SK-N-SH treated with all-trans-retinoic acid at 6 μM for 48 hours (cell line): ENCODE measurements at regions not wholly inside any gene's neighbourhood (a gene's known extent, or its start where the extent isn't known, plus 50 kb on each side); places are given as distances from the start of the nearest gene placed in this dataset.

Experiments
- ARNTL ChIP-seq: fragments of 450-650 bp; formaldehyde crosslinking; IDR thresholded peaks from 2 replicates; pipeline ENCODE4 v1.5.0; 2020; ENCODE audit warnings: low read depth, mild to moderate bottlenecking, moderate library complexity, borderline replicate concordance
- ZFP30 ChIP-seq: fragments of 450-650 bp; formaldehyde crosslinking; IDR thresholded peaks from 2 replicates; pipeline ENCODE4 v1.5.0; 2022; ENCODE audit warnings: mild to moderate bottlenecking, moderate library complexity
- TF ChIP-seq, protein P1 (sequence below): fragments of 250-450 bp; sonication (Bioruptor Pico); IDR thresholded peaks from 2 replicates; pipeline ENCODE4 v1.8.0; 2020; ENCODE audit warnings: mild to moderate bottlenecking, moderate library complexity, borderline replicate concordance
- TF ChIP-seq, protein P2 (sequence below): fragments of 250-450 bp; sonication (Bioruptor Pico); IDR thresholded peaks from 2 replicates; pipeline ENCODE4 v1.5.0; 2020; ENCODE audit warnings: mild to moderate bottlenecking, moderate library complexity
- TF ChIP-seq, protein P3 (sequence below): fragments of 250-450 bp; sonication (Bioruptor Pico); IDR thresholded peaks from 2 replicates; pipeline ENCODE4 v1.5.1; 2021; ENCODE audit warnings: mild to moderate bottlenecking, moderate library complexity
- TF ChIP-seq, protein P4 (sequence below): fragments of 250-450 bp; sonication (Bioruptor Pico); IDR thresholded peaks from 2 replicates; pipeline ENCODE4 v1.5.1; 2020; ENCODE audit warnings: low read depth, mild to moderate bottlenecking, moderate library complexity

DNA sequence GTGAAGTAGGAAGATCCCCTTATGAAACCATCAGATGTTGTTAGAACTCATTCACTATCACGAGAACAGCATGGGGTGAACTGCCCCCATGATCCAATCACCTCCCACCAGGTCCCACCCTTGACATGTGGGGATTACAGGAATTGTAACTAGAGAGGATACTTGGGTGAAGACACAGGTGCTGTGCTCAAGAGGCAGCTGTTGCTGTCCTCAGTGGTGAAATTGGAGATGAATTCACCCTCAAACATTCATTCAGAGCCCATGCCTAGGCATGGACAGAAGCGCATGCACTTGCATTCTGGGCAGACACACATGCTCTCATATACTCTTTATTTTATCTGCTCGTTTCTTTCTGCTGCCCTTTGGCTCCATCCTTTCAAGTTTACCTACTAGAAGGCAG lies 385.0 kb downstream of the INSC start:
- TF ChIP-seq ZFP30 (CRISPR knock-in tag) (no peak), ARNTL (CRISPR knock-in tag) (no peak)
- TF ChIP-seq, protein P1, sequence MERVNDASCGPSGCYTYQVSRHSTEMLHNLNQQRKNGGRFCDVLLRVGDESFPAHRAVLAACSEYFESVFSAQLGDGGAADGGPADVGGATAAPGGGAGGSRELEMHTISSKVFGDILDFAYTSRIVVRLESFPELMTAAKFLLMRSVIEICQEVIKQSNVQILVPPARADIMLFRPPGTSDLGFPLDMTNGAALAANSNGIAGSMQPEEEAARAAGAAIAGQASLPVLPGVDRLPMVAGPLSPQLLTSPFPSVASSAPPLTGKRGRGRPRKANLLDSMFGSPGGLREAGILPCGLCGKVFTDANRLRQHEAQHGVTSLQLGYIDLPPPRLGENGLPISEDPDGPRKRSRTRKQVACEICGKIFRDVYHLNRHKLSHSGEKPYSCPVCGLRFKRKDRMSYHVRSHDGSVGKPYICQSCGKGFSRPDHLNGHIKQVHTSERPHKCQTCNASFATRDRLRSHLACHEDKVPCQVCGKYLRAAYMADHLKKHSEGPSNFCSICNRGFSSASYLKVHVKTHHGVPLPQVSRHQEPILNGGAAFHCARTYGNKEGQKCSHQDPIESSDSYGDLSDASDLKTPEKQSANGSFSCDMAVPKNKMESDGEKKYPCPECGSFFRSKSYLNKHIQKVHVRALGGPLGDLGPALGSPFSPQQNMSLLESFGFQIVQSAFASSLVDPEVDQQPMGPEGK = no peak
- TF ChIP-seq, protein P2, sequence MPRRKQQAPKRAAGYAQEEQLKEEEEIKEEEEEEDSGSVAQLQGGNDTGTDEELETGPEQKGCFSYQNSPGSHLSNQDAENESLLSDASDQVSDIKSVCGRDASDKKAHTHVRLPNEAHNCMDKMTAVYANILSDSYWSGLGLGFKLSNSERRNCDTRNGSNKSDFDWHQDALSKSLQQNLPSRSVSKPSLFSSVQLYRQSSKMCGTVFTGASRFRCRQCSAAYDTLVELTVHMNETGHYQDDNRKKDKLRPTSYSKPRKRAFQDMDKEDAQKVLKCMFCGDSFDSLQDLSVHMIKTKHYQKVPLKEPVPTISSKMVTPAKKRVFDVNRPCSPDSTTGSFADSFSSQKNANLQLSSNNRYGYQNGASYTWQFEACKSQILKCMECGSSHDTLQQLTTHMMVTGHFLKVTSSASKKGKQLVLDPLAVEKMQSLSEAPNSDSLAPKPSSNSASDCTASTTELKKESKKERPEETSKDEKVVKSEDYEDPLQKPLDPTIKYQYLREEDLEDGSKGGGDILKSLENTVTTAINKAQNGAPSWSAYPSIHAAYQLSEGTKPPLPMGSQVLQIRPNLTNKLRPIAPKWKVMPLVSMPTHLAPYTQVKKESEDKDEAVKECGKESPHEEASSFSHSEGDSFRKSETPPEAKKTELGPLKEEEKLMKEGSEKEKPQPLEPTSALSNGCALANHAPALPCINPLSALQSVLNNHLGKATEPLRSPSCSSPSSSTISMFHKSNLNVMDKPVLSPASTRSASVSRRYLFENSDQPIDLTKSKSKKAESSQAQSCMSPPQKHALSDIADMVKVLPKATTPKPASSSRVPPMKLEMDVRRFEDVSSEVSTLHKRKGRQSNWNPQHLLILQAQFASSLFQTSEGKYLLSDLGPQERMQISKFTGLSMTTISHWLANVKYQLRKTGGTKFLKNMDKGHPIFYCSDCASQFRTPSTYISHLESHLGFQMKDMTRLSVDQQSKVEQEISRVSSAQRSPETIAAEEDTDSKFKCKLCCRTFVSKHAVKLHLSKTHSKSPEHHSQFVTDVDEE = no peak
- TF ChIP-seq, protein P3, sequence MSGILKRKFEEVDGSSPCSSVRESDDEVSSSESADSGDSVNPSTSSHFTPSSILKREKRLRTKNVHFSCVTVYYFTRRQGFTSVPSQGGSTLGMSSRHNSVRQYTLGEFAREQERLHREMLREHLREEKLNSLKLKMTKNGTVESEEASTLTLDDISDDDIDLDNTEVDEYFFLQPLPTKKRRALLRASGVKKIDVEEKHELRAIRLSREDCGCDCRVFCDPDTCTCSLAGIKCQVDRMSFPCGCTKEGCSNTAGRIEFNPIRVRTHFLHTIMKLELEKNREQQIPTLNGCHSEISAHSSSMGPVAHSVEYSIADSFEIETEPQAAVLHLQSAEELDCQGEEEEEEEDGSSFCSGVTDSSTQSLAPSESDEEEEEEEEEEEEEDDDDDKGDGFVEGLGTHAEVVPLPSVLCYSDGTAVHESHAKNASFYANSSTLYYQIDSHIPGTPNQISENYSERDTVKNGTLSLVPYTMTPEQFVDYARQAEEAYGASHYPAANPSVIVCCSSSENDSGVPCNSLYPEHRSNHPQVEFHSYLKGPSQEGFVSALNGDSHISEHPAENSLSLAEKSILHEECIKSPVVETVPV (CRISPR knock-in tag) = no peak
- TF ChIP-seq, protein P4, sequence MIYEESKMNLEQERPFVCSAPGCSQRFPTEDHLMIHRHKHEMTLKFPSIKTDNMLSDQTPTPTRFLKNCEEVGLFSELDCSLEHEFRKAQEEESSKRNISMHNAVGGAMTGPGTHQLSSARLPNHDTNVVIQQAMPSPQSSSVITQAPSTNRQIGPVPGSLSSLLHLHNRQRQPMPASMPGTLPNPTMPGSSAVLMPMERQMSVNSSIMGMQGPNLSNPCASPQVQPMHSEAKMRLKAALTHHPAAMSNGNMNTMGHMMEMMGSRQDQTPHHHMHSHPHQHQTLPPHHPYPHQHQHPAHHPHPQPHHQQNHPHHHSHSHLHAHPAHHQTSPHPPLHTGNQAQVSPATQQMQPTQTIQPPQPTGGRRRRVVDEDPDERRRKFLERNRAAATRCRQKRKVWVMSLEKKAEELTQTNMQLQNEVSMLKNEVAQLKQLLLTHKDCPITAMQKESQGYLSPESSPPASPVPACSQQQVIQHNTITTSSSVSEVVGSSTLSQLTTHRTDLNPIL (CRISPR knock-in tag) = no peak
